NCI-H345 treated with DMSO at 0.1 percent for 48 hours (cell line): ENCODE measurements at regions not wholly inside any gene's neighbourhood (a gene's known extent, or its start where the extent isn't known, plus 50 kb on each side); places are given as distances from the start of the nearest gene placed in this dataset.
A peak's percentile ranks its signal among the peaks of the same experiment; 100 is the strongest.
"Not testable (repeated sequence)": the region's sequence is repeated elsewhere in the genome, so short reads cannot be mapped to it uniquely, and the experiment has no call there.

Experiments used
- DNase-seq: peaks from one replicate; lab custom pipeline; 2025; ENCODE audit not compliant: unreplicated experiment; lab: John Stamatoyannopoulos, UW

- DNase-seq: no peak
Measured at GRCh38 chrX:131356725-131357124, 67.6 kb upstream of the IGSF1 start.

- DNase-seq: no peak
Measured at GRCh38 chrX:131359611-131360010, 70.5 kb upstream of the IGSF1 start.

GRCh38 chrX:131365766-131366165 is 76.7 kb upstream of the IGSF1 start:
- DNase-seq: no peak

- no peak for DNase-seq
Measured at GRCh38 chrX:131366407-131366806, 77.3 kb upstream of the IGSF1 start.

GRCh38 chrX:131388293-131388692 is 99.2 kb upstream of the IGSF1 start:
- no peak for DNase-seq

- DNase-seq: no peak
Measured at GRCh38 chrX:131392666-131393065, 103.6 kb upstream of the IGSF1 start.

GRCh38 chrX:131393426-131393825 is 104.3 kb upstream of the IGSF1 start:
- DNase-seq: no peak

GRCh38 chrX:131394384-131394783 is 105.3 kb upstream of the IGSF1 start:
- no peak for DNase-seq

- DNase-seq: no peak
Measured at GRCh38 chrX:131397891-131398290, 108.8 kb upstream of the IGSF1 start.

GRCh38 chrX:131399678-131400428 is 110.7 kb upstream of the IGSF1 start:
- no peak for DNase-seq

GRCh38 chrX:131402124-131402811 is 113.2 kb upstream of the IGSF1 start:
- DNase-seq: no peak

- no peak for DNase-seq
Measured at GRCh38 chrX:131405497-131405896, 116.4 kb upstream of the IGSF1 start.

- no peak for DNase-seq
Measured at GRCh38 chrX:131424895-131425294, 119.0 kb upstream of the OR13H1 start.

GRCh38 chrX:131430465-131430864 is 113.4 kb upstream of the OR13H1 start:
- DNase-seq: not testable (repeated sequence)

- DNase-seq: no peak
Measured at GRCh38 chrX:131441033-131441432, 102.8 kb upstream of the OR13H1 start.

GRCh38 chrX:131445955-131446354 is 97.9 kb upstream of the OR13H1 start:
- DNase-seq: no peak

GRCh38 chrX:131461855-131462254 is 82.0 kb upstream of the OR13H1 start:
- DNase-seq: not testable (repeated sequence)

GRCh38 chrX:131473809-131474208 is 70.1 kb upstream of the OR13H1 start:
- DNase-seq: not testable (repeated sequence)

GRCh38 chrX:131477498-131477897 is 66.4 kb upstream of the OR13H1 start:
- peak; percentile 36 for DNase-seq
